ENCODE measurements at regions not wholly inside any gene's neighbourhood (a gene's known extent, or its start where the extent isn't known, plus 50 kb on each side); places are given as distances from the start of the nearest gene placed in this dataset.

- no peak for DNase-seq (ENCODE audit: extremely low spot score)
- TF ChIP-seq ARNT (IDR thresholded peaks at IDR 0.05) (no peak), HDGF (IDR thresholded peaks at IDR 0.05; ENCODE audit: borderline replicate concordance) (no peak), FOXK2 (IDR thresholded peaks at IDR 0.05) (no peak), TARDBP (IDR thresholded peaks at IDR 0.05) (no peak), PKNOX1 (IDR thresholded peaks at IDR 0.05) (no peak), NFRKB (IDR thresholded peaks at IDR 0.05) (no peak), ZNF384 (IDR thresholded peaks at IDR 0.05) (no peak), SUZ12 (IDR thresholded peaks at IDR 0.05) (no peak), CTBP1 (IDR thresholded peaks at IDR 0.05; ENCODE audit: borderline replicate concordance) (no peak)
- POLR2A ChIA-PET, result no interaction called here
- CTCF ChIA-PET, result no interaction called here
Observed at GRCh38 chr10:1928606-1929005, 191.3 kb upstream of the ADARB2 start.

GRCh38 chr10:1923998-1924397 lies 186.7 kb upstream of the ADARB2 start:
- ChIA-PET POLR2A (no interaction called here), CTCF (no interaction called here)
- no peak for TF ChIP-seq ELF4 (IDR thresholded peaks at IDR 0.05)
- no peak for TF ChIP-seq ZNF384 (IDR thresholded peaks at IDR 0.05)
- TF ChIP-seq HDGF (IDR thresholded peaks at IDR 0.05; ENCODE audit: borderline replicate concordance), result no peak
- TF ChIP-seq PKNOX1 (IDR thresholded peaks at IDR 0.05), result no peak
- no peak for TF ChIP-seq SP1 (IDR thresholded peaks at IDR 0.05)
- TF ChIP-seq FOXA1 (IDR thresholded peaks at IDR 0.05), result no peak
- no peak for TF ChIP-seq FOXK2 (IDR thresholded peaks at IDR 0.05)
- no peak for DNase-seq (ENCODE audit: extremely low spot score)

DNA sequence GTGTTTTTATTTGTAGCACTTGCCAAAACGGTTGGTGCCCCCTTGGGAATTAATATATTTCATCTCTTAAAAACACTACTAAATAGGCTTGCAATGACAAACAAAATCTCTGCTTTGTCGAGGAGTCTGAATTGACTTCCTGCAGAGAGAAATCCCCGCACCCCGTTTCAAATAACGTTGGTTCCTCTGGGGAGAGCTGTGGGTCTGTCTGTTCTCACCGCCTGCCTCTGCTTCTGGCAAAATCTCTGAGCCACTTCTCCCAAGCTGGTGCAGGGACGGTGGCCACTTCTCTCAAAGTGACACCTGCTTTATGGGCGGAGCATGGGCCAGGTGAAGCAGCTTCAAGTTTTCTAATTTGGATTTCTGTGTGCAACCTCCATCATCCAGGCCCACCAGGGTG lies 186.3 kb upstream of the ADARB2 start:
- CTCF ChIA-PET, result no interaction called here
- POLR2A ChIA-PET, result no interaction called here
- no peak for DNase-seq (ENCODE audit: extremely low spot score)
- no peak for TF ChIP-seq LEF1 (IDR thresholded peaks at IDR 0.05; ENCODE audit: borderline replicate concordance)
- TF ChIP-seq HDGF (IDR thresholded peaks at IDR 0.05; ENCODE audit: borderline replicate concordance), result no peak
- no peak for TF ChIP-seq FOXK2 (IDR thresholded peaks at IDR 0.05)
- TF ChIP-seq ELF4 (IDR thresholded peaks at IDR 0.05), result no peak
- no peak for TF ChIP-seq SUZ12 (IDR thresholded peaks at IDR 0.05)
- no peak for TF ChIP-seq FOXM1 (IDR thresholded peaks at IDR 0.05; ENCODE audit: borderline replicate concordance)

DNA sequence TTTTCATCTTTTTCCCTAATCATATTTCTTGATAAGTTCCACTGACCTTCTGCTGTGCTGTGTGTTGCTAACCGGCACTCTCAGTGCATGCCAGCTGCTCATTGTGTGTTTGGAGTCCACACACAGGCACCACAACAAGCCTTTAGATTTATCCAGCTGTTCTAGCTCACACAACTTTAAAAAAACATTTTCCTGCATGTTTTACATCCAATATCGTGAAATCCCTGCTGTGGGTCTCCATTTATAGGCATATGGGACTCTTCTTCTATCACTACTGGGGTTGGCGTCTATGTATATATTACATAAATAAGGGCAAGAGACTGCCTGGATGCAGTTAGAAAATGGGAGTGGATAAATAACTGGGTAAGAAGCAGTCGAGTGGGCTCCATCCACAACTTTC lies 183.6 kb upstream of the ADARB2 start:
- no peak for TF ChIP-seq NFRKB (IDR thresholded peaks at IDR 0.05)
- no peak for TF ChIP-seq PKNOX1 (IDR thresholded peaks at IDR 0.05)
- TF ChIP-seq TARDBP (IDR thresholded peaks at IDR 0.05), result no peak
- TF ChIP-seq LEF1 (IDR thresholded peaks at IDR 0.05; ENCODE audit: borderline replicate concordance), result no peak
- TF ChIP-seq SUZ12 (IDR thresholded peaks at IDR 0.05), result no peak
- no peak for TF ChIP-seq CTBP1 (IDR thresholded peaks at IDR 0.05; ENCODE audit: borderline replicate concordance)
- CTCF ChIA-PET, result no interaction called here
- no peak for DNase-seq (ENCODE audit: extremely low spot score)
- POLR2A ChIA-PET, result no interaction called here

DNA sequence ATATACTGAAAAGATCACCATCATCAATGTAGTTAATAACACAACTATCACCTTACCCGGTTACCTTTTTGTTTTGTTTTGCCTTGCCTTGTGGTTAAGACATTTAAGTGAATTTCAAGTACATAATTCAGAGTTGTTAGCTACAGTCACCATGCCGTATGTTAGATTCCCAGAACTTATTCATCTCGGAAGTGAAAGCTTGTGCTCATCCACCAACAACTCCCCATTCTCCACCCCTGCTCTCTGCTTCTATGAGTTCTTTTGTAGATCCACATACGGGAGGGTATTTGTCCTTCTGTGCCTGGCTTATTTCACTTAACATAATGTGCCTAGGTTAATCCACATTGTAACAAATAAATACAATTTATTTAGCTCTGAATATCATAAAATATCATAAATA lies 182.8 kb upstream of the ADARB2 start:
- TF ChIP-seq ELF4 (IDR thresholded peaks at IDR 0.05) (no peak), L3MBTL2 (conservative IDR thresholded peaks at IDR 0.05) (no peak)
- POLR2A ChIA-PET, result no interaction called here
- no peak for DNase-seq (ENCODE audit: extremely low spot score)
- CTCF ChIA-PET, result no interaction called here

- POLR2A ChIA-PET, result no interaction called here
- CTCF ChIA-PET, result no interaction called here
- no peak for TF ChIP-seq L3MBTL2 (conservative IDR thresholded peaks at IDR 0.05)
- TF ChIP-seq PKNOX1 (IDR thresholded peaks at IDR 0.05), result no peak
- no peak for TF ChIP-seq ARNT (IDR thresholded peaks at IDR 0.05)
- no peak for TF ChIP-seq BHLHE40 (IDR thresholded peaks at IDR 0.05; ENCODE audit: borderline replicate concordance)
- no peak for TF ChIP-seq FOXM1 (IDR thresholded peaks at IDR 0.05; ENCODE audit: borderline replicate concordance)
- TF ChIP-seq ZNF384 (IDR thresholded peaks at IDR 0.05), result no peak
- no peak for TF ChIP-seq NFRKB (IDR thresholded peaks at IDR 0.05)
- no peak for TF ChIP-seq TARDBP (IDR thresholded peaks at IDR 0.05)
- DNase-seq (ENCODE audit: extremely low spot score), result no peak
Observed at GRCh38 chr10:1911771-1912170, 174.4 kb upstream of the ADARB2 start.

DNA sequence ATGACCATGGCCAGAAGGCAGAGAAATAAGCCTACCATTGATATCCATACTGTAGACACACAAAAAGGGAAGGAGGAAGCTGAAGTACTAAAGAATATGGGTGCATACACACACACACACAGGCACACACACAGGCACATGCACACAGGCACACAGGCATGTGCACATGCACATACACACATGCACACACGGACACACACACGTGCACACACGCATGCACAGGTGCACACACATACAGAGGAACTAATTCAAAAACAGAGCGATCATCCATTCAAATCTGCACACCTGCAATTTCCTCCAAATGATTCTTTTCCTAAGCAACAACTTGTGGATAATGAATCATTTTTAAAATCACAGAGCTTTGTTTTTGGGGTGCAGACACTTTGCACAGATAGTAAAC lies 166.7 kb upstream of the ADARB2 start:
- ChIA-PET CTCF (no interaction called here), POLR2A (no interaction called here)
- TF ChIP-seq SP1 (IDR thresholded peaks at IDR 0.05), result no peak
- TF ChIP-seq FOXM1 (IDR thresholded peaks at IDR 0.05; ENCODE audit: borderline replicate concordance), result no peak
- no peak for TF ChIP-seq SUZ12 (IDR thresholded peaks at IDR 0.05)
- TF ChIP-seq ELF4 (IDR thresholded peaks at IDR 0.05), result no peak
- no peak for TF ChIP-seq ARNT (IDR thresholded peaks at IDR 0.05)
- TF ChIP-seq ZNF384 (IDR thresholded peaks at IDR 0.05), result no peak
- TF ChIP-seq CTBP1 (IDR thresholded peaks at IDR 0.05; ENCODE audit: borderline replicate concordance), result no peak
- no peak for DNase-seq (ENCODE audit: extremely low spot score)
